ENCODE measurements at regions not wholly inside any gene's neighbourhood (a gene's known extent, or its start where the extent isn't known, plus 50 kb on each side); places are given as distances from the start of the nearest gene placed in this dataset.

DNA sequence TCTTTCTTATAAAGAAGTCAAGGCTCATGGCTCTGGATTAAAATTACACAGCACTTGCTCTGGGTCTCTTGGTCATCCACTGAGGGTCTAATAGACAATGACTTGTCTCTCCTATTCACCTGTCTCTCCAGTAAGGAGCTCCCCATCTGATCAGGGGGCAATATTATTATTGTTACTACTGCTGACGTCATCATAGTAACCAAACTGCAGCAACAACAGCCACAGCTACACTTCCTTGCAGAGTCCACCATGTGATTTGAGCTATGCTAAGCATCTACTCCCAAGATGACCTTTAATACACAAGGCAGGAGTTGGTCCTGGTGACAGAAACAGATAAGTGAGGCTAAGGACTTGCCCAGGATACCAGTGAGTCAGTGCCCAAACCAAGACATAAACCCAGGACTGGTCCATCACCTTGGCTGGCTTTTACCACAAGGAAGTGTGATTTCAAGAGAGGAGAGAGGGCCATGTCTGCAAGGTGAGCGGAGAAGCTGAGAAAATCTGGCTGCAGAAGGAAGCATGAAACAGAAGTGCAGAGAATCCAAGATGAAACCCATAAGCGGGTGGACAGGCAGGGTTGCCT is 602.5 kb downstream of the PTPRU start:
- H3K27me3 ChIP-seq: no peaks in the 10 kb centered on the region
- 72 to 76% methylated on average over 3 of the region's 3 CpGs for WGBS, 2 donors
- H3K4me3 ChIP-seq: no peak overlapping the region
- H3K4me1 ChIP-seq: no peaks in the 10 kb centered on the region
- TF ChIP-seq POLR2A (IDR thresholded peaks at IDR 0.05): no peak
- TF ChIP-seq, protein P1, sequence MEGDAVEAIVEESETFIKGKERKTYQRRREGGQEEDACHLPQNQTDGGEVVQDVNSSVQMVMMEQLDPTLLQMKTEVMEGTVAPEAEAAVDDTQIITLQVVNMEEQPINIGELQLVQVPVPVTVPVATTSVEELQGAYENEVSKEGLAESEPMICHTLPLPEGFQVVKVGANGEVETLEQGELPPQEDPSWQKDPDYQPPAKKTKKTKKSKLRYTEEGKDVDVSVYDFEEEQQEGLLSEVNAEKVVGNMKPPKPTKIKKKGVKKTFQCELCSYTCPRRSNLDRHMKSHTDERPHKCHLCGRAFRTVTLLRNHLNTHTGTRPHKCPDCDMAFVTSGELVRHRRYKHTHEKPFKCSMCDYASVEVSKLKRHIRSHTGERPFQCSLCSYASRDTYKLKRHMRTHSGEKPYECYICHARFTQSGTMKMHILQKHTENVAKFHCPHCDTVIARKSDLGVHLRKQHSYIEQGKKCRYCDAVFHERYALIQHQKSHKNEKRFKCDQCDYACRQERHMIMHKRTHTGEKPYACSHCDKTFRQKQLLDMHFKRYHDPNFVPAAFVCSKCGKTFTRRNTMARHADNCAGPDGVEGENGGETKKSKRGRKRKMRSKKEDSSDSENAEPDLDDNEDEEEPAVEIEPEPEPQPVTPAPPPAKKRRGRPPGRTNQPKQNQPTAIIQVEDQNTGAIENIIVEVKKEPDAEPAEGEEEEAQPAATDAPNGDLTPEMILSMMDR (IDR thresholded peaks at IDR 0.05): no peak
- no peak for TF ChIP-seq EP300 (IDR thresholded peaks at IDR 0.05)
- no peaks in the 10 kb centered on the region for H3K36me3 ChIP-seq
- H3K9me3 ChIP-seq: peaks cover 0 to 24% (median 2%) of the 10 kb centered on the region in 4 donors
- DNase-seq (ENCODE audit: low spot score in 2 of 2): no peak
- H3K27ac ChIP-seq: no peak overlapping the region

DNA sequence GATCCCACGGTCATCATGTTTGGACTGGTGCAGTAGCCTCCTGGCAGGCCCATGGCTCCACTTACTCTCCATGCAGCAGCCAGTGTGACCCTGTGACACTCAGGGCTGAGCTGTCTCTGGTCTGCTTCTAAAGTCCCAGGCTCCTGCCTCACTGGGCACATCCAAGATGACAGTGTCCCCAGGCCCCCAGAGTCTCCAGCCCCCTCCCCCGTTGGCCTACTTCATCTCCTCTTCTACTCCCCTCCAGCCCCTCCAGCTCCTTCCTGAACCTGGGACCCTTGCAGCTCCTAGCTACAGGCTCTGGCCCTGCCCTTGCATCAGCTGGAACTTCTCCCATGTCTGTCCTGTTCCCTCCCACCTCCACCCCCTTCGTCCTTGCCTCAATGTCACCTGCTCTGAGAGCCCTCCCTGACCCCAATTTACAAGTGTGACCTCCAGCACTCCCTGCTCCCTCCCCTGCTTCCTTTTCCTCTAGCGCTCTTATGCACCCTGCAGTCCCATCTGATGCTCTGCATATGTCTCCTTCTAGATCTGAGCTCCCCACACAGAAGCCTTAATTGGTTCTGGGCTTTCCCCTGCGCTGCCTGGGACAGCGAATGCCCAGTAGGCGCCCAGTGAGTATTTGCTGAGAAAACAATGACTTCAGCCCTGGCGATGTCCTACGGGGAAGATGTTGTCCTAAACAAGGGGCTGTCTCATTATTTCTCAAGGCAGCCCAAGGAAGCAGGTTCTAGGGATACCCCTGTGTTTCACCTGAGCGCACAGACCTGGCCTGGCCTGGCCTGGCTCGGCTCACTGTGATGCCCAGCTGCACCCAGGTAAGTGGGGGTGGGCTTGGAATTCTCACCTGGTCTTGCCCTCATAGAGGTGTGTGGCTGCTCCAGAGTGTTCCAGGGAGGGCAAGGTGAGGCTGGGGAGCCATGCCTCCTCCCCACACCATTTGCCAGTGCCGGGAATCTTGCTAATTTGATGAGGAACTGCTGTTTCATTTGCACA is 600.6 kb downstream of the PTPRU start:
- no peaks in the 10 kb centered on the region for H3K27me3 ChIP-seq
- 71 to 75% methylated on average over 11 to 12 of the region's 12 CpGs for whole genome bisulfite sequencing, 2 donors
- no peak for DNase-seq (ENCODE audit: low spot score in 2 of 2)
- H3K4me1 ChIP-seq: no peaks in the 10 kb centered on the region
- H3K9me3 ChIP-seq: peaks cover 0 to 9% (median 1%) of the 10 kb centered on the region in 4 donors
- no peak overlapping the region for H3K4me3 ChIP-seq
- no peaks in the 10 kb centered on the region for H3K36me3 ChIP-seq
- H3K27ac ChIP-seq: no peak overlapping the region
- TF ChIP-seq POLR2A (IDR thresholded peaks at IDR 0.05) (no peak), EP300 (IDR thresholded peaks at IDR 0.05) (no peak)
- TF ChIP-seq, protein P1 (IDR thresholded peaks at IDR 0.05): no peak

DNA sequence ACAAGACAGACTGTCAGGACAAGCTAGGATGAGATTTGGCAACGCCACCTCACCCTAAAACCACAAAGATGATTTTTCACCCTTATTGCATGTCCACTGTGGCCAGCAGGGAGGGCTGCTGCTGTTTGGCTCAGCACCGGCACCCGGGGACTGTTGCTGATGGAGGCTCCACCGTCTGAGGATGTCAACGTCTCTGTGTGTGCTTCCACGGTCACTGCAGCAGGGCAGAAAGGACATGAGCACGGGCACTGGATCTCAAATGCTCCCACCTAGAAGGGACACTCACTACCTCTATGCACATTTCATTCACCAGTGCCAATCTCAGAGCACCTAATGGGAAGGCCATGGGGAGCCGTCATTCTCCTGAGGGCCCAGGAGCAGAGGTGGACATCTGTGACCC is 599.6 kb downstream of the PTPRU start:
- Histone ChIP-seq H3K27ac (no peak overlapping the region), H3K4me1 (no peaks in the 10 kb centered on the region), H3K9me3 (no peaks in the 10 kb centered on the region), H3K27me3 (no peaks in the 10 kb centered on the region), H3K36me3 (no peaks in the 10 kb centered on the region), H3K4me3 (no peak overlapping the region)
- TF ChIP-seq EP300 (IDR thresholded peaks at IDR 0.05) (no peak), POLR2A (IDR thresholded peaks at IDR 0.05) (no peak)
- TF ChIP-seq, protein P1 (IDR thresholded peaks at IDR 0.05): no peak
- 56 to 61% methylated on average over 7 to 8 of the region's 8 CpGs for WGBS, 2 donors
- DNase-seq (ENCODE audit: low spot score in 2 of 2): no peak

DNA sequence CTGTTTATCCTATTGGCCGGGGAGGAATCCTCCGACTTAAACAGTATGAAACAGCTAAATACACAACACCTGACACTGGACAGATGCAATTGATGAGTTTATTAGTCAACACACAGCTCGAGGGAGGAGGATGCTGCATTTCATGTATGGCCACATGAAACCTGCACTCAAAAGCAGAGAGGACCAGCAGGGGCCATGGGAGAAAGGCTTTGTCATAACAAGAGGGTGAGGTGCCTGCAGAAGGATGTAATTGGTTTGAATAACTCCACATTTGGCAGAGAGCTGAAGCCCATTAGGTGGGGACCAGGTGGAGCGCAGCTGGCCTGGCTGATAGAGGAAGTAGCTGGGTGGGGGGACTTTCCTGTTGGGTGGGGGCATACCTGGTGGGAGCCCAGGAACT is 599.1 kb downstream of the PTPRU start:
- Histone ChIP-seq H3K4me1 (no peaks in the 10 kb centered on the region), H3K27ac (no peak overlapping the region), H3K27me3 (no peaks in the 10 kb centered on the region), H3K4me3 (no peak overlapping the region), H3K9me3 (no peaks in the 10 kb centered on the region), H3K36me3 (no peaks in the 10 kb centered on the region)
- WGBS, 2 donors: 56 to 61% methylated on average over 4 of the region's 4 CpGs
- DNase-seq (ENCODE audit: low spot score in 2 of 2): no peak
- no peak for TF ChIP-seq POLR2A (IDR thresholded peaks at IDR 0.05)
- TF ChIP-seq, protein P1 (IDR thresholded peaks at IDR 0.05): no peak
- no peak for TF ChIP-seq EP300 (IDR thresholded peaks at IDR 0.05)

DNA sequence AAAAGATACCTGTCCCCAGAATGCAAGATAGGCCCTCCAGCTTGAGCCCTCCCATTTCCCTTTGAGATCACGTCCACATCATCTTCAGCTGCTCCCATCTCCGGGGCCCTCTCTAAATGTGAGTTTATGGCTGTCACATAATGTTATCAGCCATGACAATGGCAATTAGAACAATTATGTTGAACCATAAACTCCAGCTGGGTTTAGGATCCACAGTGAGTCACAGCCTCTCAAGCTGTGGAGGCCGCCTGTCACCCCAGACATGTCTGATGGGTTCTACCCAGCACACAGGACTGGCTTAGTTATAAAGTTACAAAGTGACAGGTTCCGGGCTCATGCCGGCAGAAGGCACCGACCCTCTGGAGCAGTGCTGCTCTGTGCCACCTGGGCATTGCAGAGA is 597.3 kb downstream of the PTPRU start:
- DNase-seq (ENCODE audit: low spot score in 2 of 2): no peak
- 51 to 77% methylated on average over 6 of the region's 6 CpGs for WGBS, 2 donors

More for the DNA sequence above, 597.3 kb downstream of the PTPRU start:
- Histone ChIP-seq H3K36me3 (no peaks in the 10 kb centered on the region), H3K9me3 (no peaks in the 10 kb centered on the region), H3K4me3 (no peak overlapping the region), H3K27ac (no peak overlapping the region), H3K4me1 (no peaks in the 10 kb centered on the region), H3K27me3 (no peaks in the 10 kb centered on the region)
- TF ChIP-seq, protein P1 (IDR thresholded peaks at IDR 0.05): no peak
